Ammon's horn (tissue), 1 donor: ENCODE measurements at regions not wholly inside any gene's neighbourhood (a gene's known extent, or its start where the extent isn't known, plus 50 kb on each side); places are given as distances from the start of the nearest gene placed in this dataset.
"Not testable (repeated sequence)": the region's sequence is repeated elsewhere in the genome, so short reads cannot be mapped to it uniquely, and the experiment has no call there.

Experiments used
- DNase-seq: peaks from one replicate; pipeline ENCODE4 v3.0.0-alpha.2; 2016; ENCODE audit warnings: low spot score

GRCh38 chr2:147609301-147609700 is 235.5 kb upstream of the ACVR2A start:
- DNase-seq, result no peak

- DNase-seq, result no peak
These were observed 237.4 kb upstream of the ACVR2A start for GRCh38 chr2:147607379-147607778.

GRCh38 chr2:147603876-147604275 is 241.0 kb upstream of the ACVR2A start:
- no peak for DNase-seq

- DNase-seq, result no peak
These were observed 241.4 kb upstream of the ACVR2A start for GRCh38 chr2:147603447-147603846.

GRCh38 chr2:147600646-147601045 is 244.2 kb upstream of the ACVR2A start:
- DNase-seq, result no peak

GRCh38 chr2:147600223-147600622 is 244.6 kb upstream of the ACVR2A start:
- no peak for DNase-seq

- DNase-seq, result no peak
These were observed 249.6 kb upstream of the ACVR2A start for GRCh38 chr2:147595200-147595599.

- DNase-seq, result no peak
These were observed 250.8 kb upstream of the ACVR2A start for GRCh38 chr2:147594038-147594437.

GRCh38 chr2:147592784-147593183 is 252.0 kb upstream of the ACVR2A start:
- not testable (repeated sequence) for DNase-seq

GRCh38 chr2:147589127-147589526 is 255.7 kb upstream of the ACVR2A start:
- DNase-seq, result no peak

- DNase-seq, result no peak
These were observed 256.6 kb upstream of the ACVR2A start for GRCh38 chr2:147588191-147588590.

- no peak for DNase-seq
These were observed 266.3 kb upstream of the ACVR2A start for GRCh38 chr2:147578529-147578928.

GRCh38 chr2:147577998-147578380 is 266.8 kb upstream of the ACVR2A start:
- no peak for DNase-seq

- no peak for DNase-seq
These were observed 267.4 kb upstream of the ACVR2A start for GRCh38 chr2:147577323-147577997.

GRCh38 chr2:147575106-147575505 is 269.7 kb upstream of the ACVR2A start:
- no peak for DNase-seq

GRCh38 chr2:147572622-147573021 is 272.2 kb upstream of the ACVR2A start:
- no peak for DNase-seq

GRCh38 chr2:147569426-147569825 is 275.4 kb upstream of the ACVR2A start:
- DNase-seq, result no peak

- DNase-seq, result no peak
These were observed 276.7 kb upstream of the ACVR2A start for GRCh38 chr2:147568109-147568508.

GRCh38 chr2:147567136-147567535 is 277.7 kb upstream of the ACVR2A start:
- DNase-seq, result no peak

- no peak for DNase-seq
These were observed 283.9 kb upstream of the ACVR2A start for GRCh38 chr2:147560810-147561535.

- DNase-seq, result no peak
These were observed 285.6 kb upstream of the ACVR2A start for GRCh38 chr2:147559070-147559725.

GRCh38 chr2:147558620-147559019 is 286.2 kb upstream of the ACVR2A start:
- no peak for DNase-seq

GRCh38 chr2:147554521-147555107 is 290.2 kb upstream of the ACVR2A start:
- no peak for DNase-seq
